Gastroesophageal sphincter (tissue), 4 donors: ENCODE measurements at regions not wholly inside any gene's neighbourhood (a gene's known extent, or its start where the extent isn't known, plus 50 kb on each side); places are given as distances from the start of the nearest gene placed in this dataset.

ENCODE experiments used
- ATAC-seq: fragments of 150-250 bp; one replicate; pipeline ENCODE4 v1.9.1; 2016; ENCODE audit warnings: mild to moderate bottlenecking, moderate library complexity
- H3K27ac ChIP-seq, 4 donors: fragments of 200-600 bp; sonication (generic) in 3 of 4; 1 replicate in 3 of 4; 2 replicates in 1 of 4; pipeline ENCODE4 v1.5.1; 2016 to 2019
- H3K27me3 ChIP-seq: fragments of 200-600 bp; sonication (generic); one replicate; pipeline ENCODE4 v1.5.1; 2019
- H3K36me3 ChIP-seq, 2 donors: fragments of 200-600 bp; sonication (generic); one replicate each; pipeline ENCODE4 v1.5.1; 2019; ENCODE audit warnings: control low read depth in 1 of 2
- H3K4me1 ChIP-seq, 3 donors: fragments of 200-600 bp; sonication (generic); 1 replicate in 2 of 3; 2 replicates in 1 of 3; pipeline ENCODE4 v1.5.1; 2016 to 2019; ENCODE audit warnings: control low read depth in 2 of 3
- H3K4me3 ChIP-seq, 2 donors: fragments of 200-600 bp; sonication (generic); one replicate each; pipeline ENCODE4 v1.5.1; 2019; ENCODE audit warnings: mild to moderate bottlenecking in 1 of 2, moderate library complexity in 1 of 2
- H3K9me3 ChIP-seq, 3 donors: fragments of 200-600 bp; sonication (generic); one replicate each; pipeline ENCODE4 v1.5.1; 2017 to 2019; ENCODE audit warnings: control low read depth in 2 of 3
- CTCF ChIP-seq, 4 experiments: fragments of 200-600 bp in 2 of 4; fragments of 450-650 bp in 2 of 4; sonication (generic) in 1 of 4; IDR thresholded peaks; one replicate each; pipeline ENCODE4 v1.5.1; 2017 to 2019; ENCODE audit warnings: antibody characterized with exemption in 4 of 4, mild to moderate bottlenecking in 2 of 4, moderate library complexity in 2 of 4
- EP300 ChIP-seq: sonication (generic); formaldehyde crosslinking; IDR thresholded peaks from one replicate; pipeline ENCODE4 v1.6.1; 2017; ENCODE audit warnings: antibody characterized with exemption, mild to moderate bottlenecking
- POLR2A ChIP-seq, 2 donors: fragments of 450-650 bp; IDR thresholded peaks; one replicate each; pipeline ENCODE4 v1.6.1; 2017; ENCODE audit warnings: antibody characterized with exemption in 2 of 2, mild to moderate bottlenecking in 2 of 2, moderate library complexity in 1 of 2
- POLR2AphosphoS5 ChIP-seq: sonication (generic); formaldehyde crosslinking; IDR thresholded peaks from one replicate; pipeline ENCODE4 v1.6.1; 2017; ENCODE audit warnings: antibody characterized with exemption
- WGBS, 2 donors: methylation state at CpG; one replicate each; pipeline ENCODE4 v1.1.5; 2018; ENCODE audit warnings: low coverage in 1 of 2; 5-methylcytosine and 5-hydroxymethylcytosine counted together

- H3K4me1 ChIP-seq = peaks cover 0 to 2% (median 0%) of the 10 kb centered on the region in 3 donors
- no peaks in the 10 kb centered on the region for H3K36me3 ChIP-seq
- H3K4me3 ChIP-seq = no peak overlapping the region
- no peaks in the 10 kb centered on the region for H3K9me3 ChIP-seq
- ATAC-seq = no peak
- H3K27me3 ChIP-seq = peaks cover 22% of the 10 kb centered on the region
- no peak overlapping the region for H3K27ac ChIP-seq
- 80 to 84% methylated on average over 7 of the region's 7 CpGs for WGBS, 2 donors
- TF ChIP-seq POLR2AphosphoS5 (no peak), POLR2A (IDR thresholded peaks at IDR 0.05) (no peak), EP300 (no peak), CTCF (IDR thresholded peaks at IDR 0.05) (no peak)
Measured at GRCh38 chr1:63068626-63069025, 253.7 kb upstream of the FOXD3 start.

GRCh38 chr1:63069214-63069613 lies 253.2 kb upstream of the FOXD3 start:
- ATAC-seq = no peak
- no peak overlapping the region for H3K27ac ChIP-seq
- no peaks in the 10 kb centered on the region for H3K9me3 ChIP-seq
- H3K27me3 ChIP-seq = peaks cover 27% of the 10 kb centered on the region
- no peak overlapping the region for H3K4me3 ChIP-seq
- H3K36me3 ChIP-seq = no peaks in the 10 kb centered on the region
- no peak for TF ChIP-seq POLR2A (IDR thresholded peaks at IDR 0.05)
- no peak for TF ChIP-seq EP300
- TF ChIP-seq POLR2AphosphoS5 = no peak
- no peak for TF ChIP-seq CTCF (IDR thresholded peaks at IDR 0.05)
- WGBS, 2 donors = 81 to 82% methylated on average over 6 of the region's 6 CpGs
- H3K4me1 ChIP-seq = peaks cover 0 to 7% (median 0%) of the 10 kb centered on the region in 3 donors

- Histone ChIP-seq H3K4me1 (peaks cover 0 to 7% (median 0%) of the 10 kb centered on the region in 3 donors), H3K27me3 (peaks cover 51% of the 10 kb centered on the region), H3K27ac (no peak overlapping the region), H3K36me3 (no peaks in the 10 kb centered on the region), H3K9me3 (peaks cover 0 to 22% (median 0%) of the 10 kb centered on the region in 3 donors), H3K4me3 (peak overlapping the region in 1 of 2 donors; percentile 33)
- ATAC-seq = no peak
- 5 to 10% methylated on average over 11 to 17 of the region's 41 CpGs for WGBS, 2 donors
- TF ChIP-seq POLR2A (IDR thresholded peaks at IDR 0.05) (no peak), POLR2AphosphoS5 (no peak), CTCF (IDR thresholded peaks at IDR 0.05) (peak in 1 of 4 experiments; percentile 20), EP300 (no peak)
Measured at GRCh38 chr1:63073309-63074306, 248.8 kb upstream of the FOXD3 start.

- 13 to 56% methylated on average over 6 of the region's 15 CpGs for WGBS, 2 donors
- Histone ChIP-seq H3K4me3 (peak overlapping the region in 1 of 2 donors; percentile 33), H3K4me1 (peaks cover 0 to 7% (median 0%) of the 10 kb centered on the region in 3 donors), H3K27me3 (peaks cover 51% of the 10 kb centered on the region), H3K27ac (no peak overlapping the region), H3K9me3 (peaks cover 0 to 22% (median 0%) of the 10 kb centered on the region in 3 donors), H3K36me3 (no peaks in the 10 kb centered on the region)
- no peak for ATAC-seq
- no peak for TF ChIP-seq CTCF (IDR thresholded peaks at IDR 0.05)
- TF ChIP-seq EP300 = no peak
- TF ChIP-seq POLR2AphosphoS5 = no peak
- no peak for TF ChIP-seq POLR2A (IDR thresholded peaks at IDR 0.05)
Measured at GRCh38 chr1:63074321-63074720, 248.0 kb upstream of the FOXD3 start.

GRCh38 chr1:63082766-63083165 lies 239.6 kb upstream of the FOXD3 start:
- WGBS, 2 donors = 28 to 65% methylated on average over 2 to 3 of the region's 3 CpGs
- Histone ChIP-seq H3K4me3 (no peak overlapping the region), H3K27me3 (peaks cover 7% of the 10 kb centered on the region), H3K4me1 (no peaks in the 10 kb centered on the region), H3K27ac (no peak overlapping the region), H3K36me3 (no peaks in the 10 kb centered on the region), H3K9me3 (peaks cover 0 to 3% (median 0%) of the 10 kb centered on the region in 3 donors)
- TF ChIP-seq POLR2AphosphoS5 (no peak), EP300 (no peak), CTCF (IDR thresholded peaks at IDR 0.05) (no peak), POLR2A (IDR thresholded peaks at IDR 0.05) (no peak)
- no peak for ATAC-seq
